Renal cortical epithelial cell (primary cell): ENCODE measurements at regions not wholly inside any gene's neighbourhood (a gene's known extent, or its start where the extent isn't known, plus 50 kb on each side); places are given as distances from the start of the nearest gene placed in this dataset.
A peak's percentile ranks its signal among the peaks of the same experiment; 100 is the strongest.

Experiments
- DNase-seq: peaks from one replicate; pipeline ENCODE4 v3.0.0-alpha.2; 2011; ENCODE audit warnings: low read depth

GRCh38 chr22:49508561-49508960 lies 319.1 kb downstream of the BRD1 start:
- DNase-seq, result no peak

- no peak for DNase-seq
Observed at GRCh38 chr22:49507607-49508292, 319.9 kb downstream of the BRD1 start.

GRCh38 chr22:49506010-49506400 lies 321.7 kb downstream of the BRD1 start:
- DNase-seq, result no peak

- DNase-seq, result no peak
Observed at GRCh38 chr22:49505337-49506009, 322.2 kb downstream of the BRD1 start.

DNA sequence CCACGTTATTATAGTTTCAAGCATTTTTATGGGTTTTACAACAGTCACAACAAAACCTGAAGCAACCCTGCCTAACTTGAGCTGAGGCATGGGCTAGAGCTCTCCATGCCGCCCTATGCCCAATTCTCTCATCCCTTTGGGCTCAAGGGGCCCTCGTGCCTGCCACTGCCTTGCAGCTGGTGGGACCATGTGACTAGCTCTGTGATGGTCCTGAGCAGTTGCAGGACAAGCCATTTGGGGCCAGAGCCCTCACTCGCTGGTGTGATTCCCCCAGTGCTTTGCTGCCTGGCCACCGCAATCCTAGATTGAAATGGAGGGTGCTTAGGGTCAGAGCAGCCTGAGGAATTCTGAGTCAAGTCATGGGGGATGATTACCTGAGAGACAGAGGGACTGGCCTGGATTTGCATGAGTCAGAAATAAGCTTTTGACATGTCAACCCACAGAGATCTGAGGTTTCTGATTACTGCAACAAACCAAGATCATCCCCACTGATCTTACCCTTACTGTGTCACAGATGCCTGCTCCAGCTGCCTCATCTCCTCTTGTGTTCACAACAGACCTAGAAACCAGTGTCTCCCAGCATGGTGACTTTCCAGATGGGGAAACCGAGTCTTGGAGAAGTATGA lies 323.7 kb downstream of the BRD1 start:
- DNase-seq, result peak; percentile 50

DNA sequence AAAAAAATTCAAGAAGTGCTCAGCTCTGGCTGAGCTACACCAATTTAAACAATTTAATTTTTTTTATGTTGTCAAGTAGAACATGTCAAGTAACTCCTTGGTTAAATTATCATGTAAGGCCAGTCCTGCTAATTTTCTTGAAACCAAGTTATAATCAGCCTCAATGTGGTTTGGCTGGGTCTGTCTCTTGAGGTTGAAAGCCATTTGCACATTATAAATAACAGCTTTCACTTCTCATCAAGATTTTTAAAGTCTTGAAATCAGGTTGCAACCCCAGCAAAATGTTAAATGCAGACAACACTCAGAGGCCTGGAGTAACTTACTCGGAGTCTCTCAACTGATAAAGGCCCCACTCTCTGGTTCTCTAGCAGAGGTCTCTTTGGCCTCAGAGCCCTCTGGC lies 324.4 kb downstream of the BRD1 start:
- DNase-seq, result no peak

DNA sequence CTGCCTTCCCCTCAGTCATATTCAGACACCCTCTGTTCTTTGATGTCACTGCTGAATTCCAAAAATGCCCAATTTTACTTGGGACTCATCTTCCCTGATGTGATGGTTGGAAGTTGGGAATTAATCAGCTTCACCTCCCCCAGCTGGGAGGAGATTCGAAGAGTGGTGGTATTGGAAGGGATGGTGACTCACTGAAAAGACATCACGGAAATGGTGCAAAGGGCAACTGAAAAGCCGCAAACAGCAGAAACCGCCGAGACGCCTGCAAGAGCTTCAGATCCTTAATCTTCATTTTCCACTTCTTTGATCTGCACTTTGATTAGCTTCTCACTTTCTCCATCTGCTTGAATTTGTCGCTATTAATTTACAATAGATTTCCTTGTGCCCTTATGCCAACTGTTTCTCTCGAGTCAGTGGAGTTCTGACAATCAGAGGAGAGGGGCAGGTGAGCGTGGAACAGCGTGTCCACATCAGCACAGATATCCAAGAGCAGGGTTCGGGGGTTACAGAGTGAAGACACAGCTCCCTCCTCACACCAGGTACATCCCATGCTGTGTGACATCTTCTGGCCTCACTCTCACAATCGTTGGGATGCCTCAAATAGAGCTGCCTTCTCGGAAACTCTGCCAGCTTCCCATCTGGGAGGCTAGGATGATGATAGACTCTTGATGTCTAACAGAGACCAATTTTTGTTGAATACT lies 325.4 kb downstream of the BRD1 start:
- DNase-seq, result peak; percentile 60

GRCh38 chr22:49500942-49501395 lies 326.7 kb downstream of the BRD1 start:
- DNase-seq, result no peak

DNA sequence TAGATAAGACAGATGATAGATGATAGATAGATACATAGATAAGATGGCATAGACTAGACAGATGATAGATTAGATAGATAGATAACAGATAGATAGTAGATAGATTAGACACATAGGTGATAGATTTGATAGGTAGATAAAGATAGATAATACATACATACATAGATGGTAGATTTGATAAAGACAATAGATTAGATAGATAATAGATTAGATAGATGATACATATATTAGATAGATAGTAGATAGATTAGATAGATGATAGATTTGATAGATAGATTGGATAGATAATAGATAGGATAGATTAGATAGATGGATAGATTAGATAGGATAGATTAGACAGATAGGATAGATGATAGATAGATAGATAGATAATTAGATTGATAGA lies 327.6 kb downstream of the BRD1 start:
- DNase-seq, result no peak

DNA sequence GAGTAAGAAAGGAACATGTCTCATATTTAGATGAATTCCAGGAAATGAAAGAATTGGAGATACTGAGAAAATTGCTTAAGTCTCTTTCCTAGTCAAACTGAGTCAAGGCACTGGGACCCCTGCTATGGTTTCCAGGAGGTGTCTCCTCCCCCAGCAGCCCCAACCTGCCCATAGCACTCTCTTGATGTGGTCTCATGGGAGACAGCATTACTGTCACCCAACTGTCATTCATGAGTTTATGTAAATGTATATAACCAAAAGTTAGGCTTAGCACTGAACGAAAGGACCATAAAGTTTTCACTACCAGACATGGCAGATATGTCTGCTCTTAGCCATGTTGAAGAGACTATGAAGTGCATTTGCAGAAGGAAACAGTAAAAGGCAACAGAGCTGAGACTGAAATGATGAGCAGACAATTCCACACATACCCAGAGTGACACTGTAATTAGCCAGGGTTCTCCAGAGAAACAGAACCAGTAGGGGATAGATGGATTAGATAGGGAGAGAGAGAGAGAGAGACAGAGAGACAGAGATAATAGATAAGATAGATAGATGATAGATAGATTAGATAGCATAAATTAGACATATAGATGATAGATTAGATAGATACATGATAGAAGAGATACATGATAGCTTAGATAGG lies 328.1 kb downstream of the BRD1 start:
- DNase-seq, result no peak

DNA sequence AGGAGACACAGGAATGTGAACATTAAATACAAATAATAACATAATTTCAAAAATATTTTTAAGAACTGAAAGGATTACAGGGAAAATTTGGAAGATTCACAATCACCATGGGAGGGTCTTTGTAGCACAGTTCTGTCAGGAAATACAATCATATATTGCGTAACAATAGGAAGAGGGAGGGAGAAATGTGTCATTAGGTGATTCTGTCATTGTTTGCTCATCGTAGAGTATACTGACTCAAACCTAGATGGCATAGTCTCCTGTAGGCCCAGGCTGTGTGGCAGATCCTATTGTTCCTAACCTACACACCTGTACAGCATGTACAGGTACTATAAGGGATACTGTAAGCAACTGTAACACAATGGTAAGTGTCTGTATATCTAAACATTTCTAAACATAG lies 330.4 kb downstream of the BRD1 start:
- DNase-seq, result peak; percentile 17

DNA sequence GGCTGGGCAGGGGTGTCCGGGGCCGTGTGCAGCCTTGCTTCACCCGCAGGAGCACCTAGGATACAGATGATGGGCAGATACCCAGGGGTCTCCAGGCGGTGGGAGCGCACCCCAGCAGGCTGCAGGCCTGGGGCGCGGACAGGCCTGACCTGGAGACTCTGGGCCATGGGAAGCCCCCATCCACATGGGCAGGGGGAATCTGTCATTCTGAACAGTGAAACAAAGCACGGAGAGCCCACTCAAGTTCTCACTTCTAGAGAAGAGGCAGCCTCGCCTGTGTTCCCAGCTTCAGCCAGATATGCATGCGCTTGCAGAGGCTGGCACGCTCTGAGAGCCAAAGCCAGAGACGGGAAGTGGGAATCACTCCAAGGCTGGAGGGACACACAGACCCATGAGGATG lies 333.1 kb downstream of the BRD1 start:
- no peak for DNase-seq

DNA sequence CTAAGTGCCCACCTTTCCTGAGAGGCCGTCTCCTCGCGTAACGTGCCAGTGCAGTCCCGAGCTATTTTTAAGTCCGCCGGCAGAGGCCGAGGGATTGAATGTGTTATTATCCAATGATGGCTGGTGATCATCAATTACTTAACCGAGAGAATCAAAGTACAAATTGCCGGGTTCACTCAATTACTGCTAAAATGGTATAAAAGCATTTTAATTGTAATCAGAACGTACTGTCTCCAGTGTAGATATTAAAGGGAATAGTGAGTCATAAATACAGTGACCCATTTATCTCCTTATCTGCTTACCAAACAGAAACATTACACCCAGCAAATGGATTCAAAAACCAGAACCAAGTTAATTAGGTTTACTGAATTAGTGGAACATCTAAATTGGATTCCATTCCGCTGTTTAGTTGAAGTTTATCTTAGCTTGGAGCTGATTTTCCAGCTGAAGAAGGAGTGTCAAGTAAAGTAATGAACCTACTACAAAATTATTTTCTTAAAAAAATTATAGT lies 334.9 kb downstream of the BRD1 start:
- DNase-seq, result no peak

DNA sequence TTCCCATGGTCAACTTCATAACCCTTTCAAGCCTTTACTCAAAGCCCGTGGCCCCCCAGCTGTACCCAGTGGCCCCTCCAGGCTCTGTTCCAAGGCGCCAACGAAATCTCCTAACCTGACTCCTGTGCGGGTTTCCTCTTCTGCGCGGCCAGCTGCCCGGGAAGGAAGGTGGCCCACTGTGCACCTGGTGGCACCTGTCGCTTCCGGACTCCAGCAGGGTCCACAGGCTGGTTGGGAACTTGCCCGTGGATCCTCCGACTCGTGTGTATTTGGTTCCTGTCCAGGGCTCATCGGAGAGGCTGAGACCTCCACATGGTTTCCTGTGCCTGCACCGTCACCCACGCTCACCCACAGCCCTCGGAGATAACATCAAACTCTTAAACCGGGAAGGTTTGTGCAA lies 335.4 kb downstream of the BRD1 start:
- DNase-seq, result no peak

DNA sequence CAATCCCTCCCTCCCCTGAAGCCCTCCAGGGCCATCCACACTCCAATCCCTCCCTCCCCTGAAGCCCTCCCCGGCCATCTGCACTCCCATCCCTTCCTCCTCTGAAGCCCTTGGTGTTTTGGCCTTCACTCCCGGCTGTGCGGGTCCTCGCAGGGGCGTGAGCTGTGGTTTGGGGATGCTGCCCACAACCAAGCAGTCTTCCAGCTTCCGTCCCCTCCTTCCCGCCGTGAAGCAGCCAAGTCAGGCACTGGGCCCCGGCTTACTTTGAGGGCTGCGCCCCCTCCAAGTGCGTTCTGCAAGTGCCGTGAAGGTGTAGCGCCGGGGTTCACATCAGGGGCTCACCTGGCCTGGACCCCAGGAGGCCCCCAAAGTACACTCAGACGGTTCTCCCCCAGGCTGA lies 335.9 kb downstream of the BRD1 start:
- no peak for DNase-seq

DNA sequence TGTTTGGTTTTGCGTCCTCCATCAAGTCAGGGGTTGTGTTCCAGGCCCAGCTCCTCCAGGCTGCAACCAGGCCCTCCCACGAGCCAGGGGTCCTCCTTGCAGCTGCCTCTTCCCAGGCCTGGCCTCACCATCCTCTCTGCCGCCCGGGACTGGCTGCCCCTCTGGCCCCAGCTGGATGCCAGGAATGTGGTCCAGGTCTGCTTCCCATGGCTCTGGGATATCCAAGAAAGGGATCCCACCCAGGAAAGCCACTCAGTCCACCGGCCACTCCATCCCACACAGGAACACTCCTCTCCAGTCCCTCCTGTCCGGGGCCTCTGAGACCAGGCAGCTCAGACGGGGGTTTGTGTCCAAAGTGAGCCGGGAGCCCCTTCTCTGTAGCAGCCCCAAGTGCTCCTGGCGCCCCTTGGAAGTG lies 336.4 kb downstream of the BRD1 start:
- no peak for DNase-seq

DNA sequence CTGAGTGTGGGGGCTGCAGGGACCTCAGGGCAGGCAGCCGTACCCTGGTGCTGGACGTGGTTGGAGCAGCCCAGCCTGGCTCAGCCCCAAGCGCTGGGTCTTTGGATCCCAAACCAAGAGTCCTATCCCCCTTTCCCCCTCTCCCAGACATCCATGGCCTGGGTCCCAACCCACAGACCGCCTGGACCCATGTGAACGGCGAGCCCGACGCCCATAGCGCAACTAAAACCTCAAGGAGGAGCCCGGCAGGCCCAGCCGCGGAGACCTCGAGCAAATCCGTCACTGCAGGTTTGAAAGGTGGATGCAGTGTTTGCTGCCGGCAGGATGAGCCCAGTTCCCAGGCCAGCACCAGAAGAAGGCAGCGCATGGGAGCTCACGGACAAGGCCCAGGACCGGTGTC lies 337.0 kb downstream of the BRD1 start:
- DNase-seq, result no peak

GRCh38 chr22:49489821-49490220 lies 337.9 kb downstream of the BRD1 start:
- no peak for DNase-seq

- DNase-seq, result no peak
Observed at GRCh38 chr22:49488943-49489342, 338.7 kb downstream of the BRD1 start.

- no peak for DNase-seq
Observed at GRCh38 chr22:49487950-49488349, 339.7 kb downstream of the BRD1 start.

- no peak for DNase-seq
Observed at GRCh38 chr22:49486225-49486624, 341.4 kb downstream of the BRD1 start.

- no peak for DNase-seq
Observed at GRCh38 chr22:49483946-49484345, 343.7 kb downstream of the BRD1 start.
